ENCODE measurements at regions not wholly inside any gene's neighbourhood (a gene's known extent, or its start where the extent isn't known, plus 50 kb on each side); places are given as distances from the start of the nearest gene placed in this dataset.

- DNase-seq (ENCODE audit: low read depth): no peak
Observed at GRCh38 chr1:234936612-234937389, 191.8 kb downstream of the TOMM20 start.

- peak; percentile 31 for DNase-seq (ENCODE audit: low read depth)
Observed at GRCh38 chr1:234934611-234935033, 194.0 kb downstream of the TOMM20 start.

GRCh38 chr1:234933475-234933874 lies 195.2 kb downstream of the TOMM20 start:
- DNase-seq (ENCODE audit: low read depth): no peak

- no peak for DNase-seq (ENCODE audit: low read depth)
Observed at GRCh38 chr1:234932511-234933430, 195.9 kb downstream of the TOMM20 start.

GRCh38 chr1:234932106-234932505 lies 196.5 kb downstream of the TOMM20 start:
- no peak for DNase-seq (ENCODE audit: low read depth)

- no peak for DNase-seq (ENCODE audit: low read depth)
Observed at GRCh38 chr1:234931404-234931973, 197.1 kb downstream of the TOMM20 start.

- no peak for DNase-seq (ENCODE audit: low read depth)
Observed at GRCh38 chr1:234929369-234929768, 199.3 kb downstream of the TOMM20 start.

GRCh38 chr1:234928642-234929041 lies 200.0 kb downstream of the TOMM20 start:
- no peak for DNase-seq (ENCODE audit: low read depth)

- DNase-seq (ENCODE audit: low read depth): no peak
Observed at GRCh38 chr1:234927971-234928640, 200.5 kb downstream of the TOMM20 start.

GRCh38 chr1:234927312-234927970 lies 201.2 kb downstream of the TOMM20 start:
- DNase-seq (ENCODE audit: low read depth): no peak

- DNase-seq (ENCODE audit: low read depth): no peak
Observed at GRCh38 chr1:234926559-234927311, 201.9 kb downstream of the TOMM20 start.

- no peak for DNase-seq (ENCODE audit: low read depth)
Observed at GRCh38 chr1:234926264-234926558, 202.4 kb downstream of the TOMM20 start.

GRCh38 chr1:234925440-234926263 lies 203.0 kb downstream of the TOMM20 start:
- DNase-seq (ENCODE audit: low read depth): peak; percentile 98

GRCh38 chr1:234924450-234925355 lies 203.9 kb downstream of the TOMM20 start:
- no peak for DNase-seq (ENCODE audit: low read depth)

- DNase-seq (ENCODE audit: low read depth): no peak
Observed at GRCh38 chr1:234923626-234924025, 205.0 kb downstream of the TOMM20 start.

GRCh38 chr1:234922987-234923386 lies 205.7 kb downstream of the TOMM20 start:
- DNase-seq (ENCODE audit: low read depth): no peak

GRCh38 chr1:234921266-234922062 lies 207.2 kb downstream of the TOMM20 start:
- peak; percentile 50 for DNase-seq (ENCODE audit: low read depth)

- DNase-seq (ENCODE audit: low read depth): no peak
Observed at GRCh38 chr1:234920843-234921140, 207.8 kb downstream of the TOMM20 start.
